ENCODE measurements at regions not wholly inside any gene's neighbourhood (a gene's known extent, or its start where the extent isn't known, plus 50 kb on each side); places are given as distances from the start of the nearest gene placed in this dataset.
"Not testable (repeated sequence)": the region's sequence is repeated elsewhere in the genome, so short reads cannot be mapped to it uniquely, and the experiment has no call there.

- no peak for DNase-seq (ENCODE audit: extremely low read depth, insufficient read length)
- TF ChIP-seq CTCF (IDR thresholded peaks at IDR 0.05; ENCODE audit: insufficient read depth, low read length, poor library complexity, severe bottlenecking) = no peak
- Histone ChIP-seq H3K4me3 (replicated peaks; ENCODE audit: low read depth, low read length) (no peak overlapping the region), H3K36me3 (ENCODE audit: control insufficient read depth, insufficient read depth, low read length) (no peaks in the 10 kb centered on the region), H3K27me3 (replicated peaks; ENCODE audit: control insufficient read depth, insufficient read depth, low read length) (no peaks in the 10 kb centered on the region)
These were observed 134.3 kb downstream of the AHR start for GRCh38 chr7:17432793-17433192.

- Histone ChIP-seq H3K36me3 (ENCODE audit: control insufficient read depth, insufficient read depth, low read length) (no peaks in the 10 kb centered on the region), H3K27me3 (replicated peaks; ENCODE audit: control insufficient read depth, insufficient read depth, low read length) (no peaks in the 10 kb centered on the region), H3K4me3 (replicated peaks; ENCODE audit: low read depth, low read length) (no peak overlapping the region)
- DNase-seq (ENCODE audit: extremely low read depth, insufficient read length) = no peak
- no peak for TF ChIP-seq CTCF (IDR thresholded peaks at IDR 0.05; ENCODE audit: insufficient read depth, low read length, poor library complexity, severe bottlenecking)
These were observed 135.7 kb downstream of the AHR start for GRCh38 chr7:17434191-17434590.

GRCh38 chr7:17434841-17435692 is 136.6 kb downstream of the AHR start:
- Histone ChIP-seq H3K27me3 (replicated peaks; ENCODE audit: control insufficient read depth, insufficient read depth, low read length) (no peaks in the 10 kb centered on the region), H3K36me3 (ENCODE audit: control insufficient read depth, insufficient read depth, low read length) (no peaks in the 10 kb centered on the region), H3K4me3 (replicated peaks; ENCODE audit: low read depth, low read length) (no peak overlapping the region)
- no peak for DNase-seq (ENCODE audit: extremely low read depth, insufficient read length)
- TF ChIP-seq CTCF (IDR thresholded peaks at IDR 0.05; ENCODE audit: insufficient read depth, low read length, poor library complexity, severe bottlenecking) = no peak

- H3K4me3 ChIP-seq (replicated peaks; ENCODE audit: low read depth, low read length) = no peak overlapping the region
- no peaks in the 10 kb centered on the region for H3K36me3 ChIP-seq (ENCODE audit: control insufficient read depth, insufficient read depth, low read length)
- TF ChIP-seq CTCF (IDR thresholded peaks at IDR 0.05; ENCODE audit: insufficient read depth, low read length, poor library complexity, severe bottlenecking) = no peak
- DNase-seq (ENCODE audit: extremely low read depth, insufficient read length) = no peak
- H3K27me3 ChIP-seq (replicated peaks; ENCODE audit: control insufficient read depth, insufficient read depth, low read length) = no peaks in the 10 kb centered on the region
These were observed 137.7 kb downstream of the AHR start for GRCh38 chr7:17436126-17436525.

- no peak for DNase-seq (ENCODE audit: extremely low read depth, insufficient read length)
- Histone ChIP-seq H3K27me3 (replicated peaks; ENCODE audit: control insufficient read depth, insufficient read depth, low read length) (no peaks in the 10 kb centered on the region), H3K36me3 (ENCODE audit: control insufficient read depth, insufficient read depth, low read length) (no peaks in the 10 kb centered on the region), H3K4me3 (replicated peaks; ENCODE audit: low read depth, low read length) (no peak overlapping the region)
- TF ChIP-seq CTCF (IDR thresholded peaks at IDR 0.05; ENCODE audit: insufficient read depth, low read length, poor library complexity, severe bottlenecking) = no peak
These were observed 139.1 kb downstream of the AHR start for GRCh38 chr7:17437586-17437985.

- not testable (repeated sequence) for H3K4me3 ChIP-seq (replicated peaks; ENCODE audit: low read depth, low read length); DNase-seq (ENCODE audit: extremely low read depth, insufficient read length)
These were observed 141.8 kb downstream of the AHR start for GRCh38 chr7:17440025-17440784.

More at GRCh38 chr7:17440025-17440784, 141.8 kb downstream of the AHR start:
- H3K27me3 ChIP-seq (replicated peaks; ENCODE audit: control insufficient read depth, insufficient read depth, low read length); H3K36me3 ChIP-seq (ENCODE audit: control insufficient read depth, insufficient read depth, low read length): not testable (repeated sequence)

Data from GM06990 (cell line).